ENCODE measurements at regions not wholly inside any gene's neighbourhood (a gene's known extent, or its start where the extent isn't known, plus 50 kb on each side); places are given as distances from the start of the nearest gene placed in this dataset.

- Histone ChIP-seq H3K9me3 (ENCODE audit: control insufficient read depth, low read length) (no peaks in the 10 kb centered on the region), H3K4me1 (ENCODE audit: control insufficient read depth, insufficient read depth, low read length) (no peaks in the 10 kb centered on the region), H3K27me3 (ENCODE audit: control insufficient read depth, insufficient read depth) (no peaks in the 10 kb centered on the region), H3K27ac (ENCODE audit: low read length) (no peak overlapping the region), H3K4me3 (ENCODE audit: low read length) (no peak overlapping the region)
- DNase-seq (no peak), ATAC-seq (no peak)
- intact Hi-C loops (cut with DNase I), result no loop called here
- 93% methylated on average over 9 of the region's 9 CpGs for WGBS
Measured at GRCh38 chr2:18926631-18927524, 337.5 kb upstream of the NT5C1B start.

GRCh38 chr2:18925296-18925695 lies 335.9 kb upstream of the NT5C1B start:
- Histone ChIP-seq H3K27ac (ENCODE audit: low read length) (no peak overlapping the region), H3K27me3 (ENCODE audit: control insufficient read depth, insufficient read depth) (no peaks in the 10 kb centered on the region), H3K9me3 (ENCODE audit: control insufficient read depth, low read length) (no peaks in the 10 kb centered on the region), H3K4me3 (ENCODE audit: low read length) (no peak overlapping the region), H3K4me1 (ENCODE audit: control insufficient read depth, insufficient read depth, low read length) (no peaks in the 10 kb centered on the region)
- intact Hi-C loops (cut with DNase I), result no loop called here
- no peak for DNase-seq
- no peak for ATAC-seq
- 68% methylated on average over 2 of the region's 2 CpGs for WGBS

DNA sequence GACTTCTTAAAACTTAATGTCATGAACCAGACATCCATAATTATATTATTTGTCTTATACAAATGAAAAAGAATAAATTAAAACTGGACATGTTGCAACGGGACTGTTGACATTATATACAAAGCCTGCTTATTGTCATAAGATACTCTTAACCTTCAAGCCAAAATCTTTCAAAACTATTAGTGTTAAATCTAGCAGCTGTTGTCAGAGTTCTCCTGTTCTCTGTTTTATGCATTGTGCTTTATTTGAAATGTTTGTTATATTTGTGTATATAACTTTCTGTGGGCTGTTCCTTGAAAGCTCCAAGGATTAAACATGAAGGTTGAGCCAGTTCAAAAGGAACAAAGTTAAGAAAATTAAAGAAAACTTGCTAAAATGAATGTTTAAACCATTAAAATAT lies 335.5 kb upstream of the NT5C1B start:
- H3K4me1 ChIP-seq (ENCODE audit: control insufficient read depth, insufficient read depth, low read length), result no peaks in the 10 kb centered on the region

DNA sequence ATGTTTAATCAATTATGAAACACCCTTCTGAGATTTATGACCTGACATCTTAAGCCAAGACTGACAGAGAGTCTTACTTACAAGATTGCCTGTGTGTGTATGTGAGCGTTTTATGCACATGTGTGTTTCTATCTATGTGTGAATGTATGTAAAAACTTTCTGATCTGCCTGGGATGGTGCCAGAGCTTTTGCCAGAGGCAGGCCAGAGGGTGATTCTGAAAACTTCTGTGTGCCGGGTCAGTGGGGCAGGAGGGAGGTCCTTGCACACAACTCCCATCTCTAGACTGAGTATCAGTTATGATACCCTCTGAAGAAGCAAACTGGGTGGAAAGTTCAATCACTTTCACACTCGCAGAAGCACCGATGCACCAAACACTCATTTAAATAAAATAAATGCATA lies 335.0 kb upstream of the NT5C1B start:
- no peak for ATAC-seq
- no peak overlapping the region for H3K4me3 ChIP-seq (ENCODE audit: low read length)
- no peaks in the 10 kb centered on the region for H3K4me1 ChIP-seq (ENCODE audit: control insufficient read depth, insufficient read depth, low read length)
- intact Hi-C loops (cut with DNase I), result no loop called here
- 75% methylated on average over 4 of the region's 4 CpGs for WGBS
- no peaks in the 10 kb centered on the region for H3K9me3 ChIP-seq (ENCODE audit: control insufficient read depth, low read length)
- no peak overlapping the region for H3K27ac ChIP-seq (ENCODE audit: low read length)
- no peaks in the 10 kb centered on the region for H3K27me3 ChIP-seq (ENCODE audit: control insufficient read depth, insufficient read depth)
- no peak for DNase-seq

More for the DNA sequence above, 335.5 kb upstream of the NT5C1B start:
- H3K27ac ChIP-seq (ENCODE audit: low read length), result no peak overlapping the region
- no peak for ATAC-seq
- intact Hi-C loops (cut with DNase I), result no loop called here
- 53% methylated on average over 1 of the region's 1 CpG for WGBS
- no peak overlapping the region for H3K4me3 ChIP-seq (ENCODE audit: low read length)
- DNase-seq, result no peak
- H3K9me3 ChIP-seq (ENCODE audit: control insufficient read depth, low read length), result no peaks in the 10 kb centered on the region
- no peaks in the 10 kb centered on the region for H3K27me3 ChIP-seq (ENCODE audit: control insufficient read depth, insufficient read depth)

GRCh38 chr2:18922276-18922675 lies 332.9 kb upstream of the NT5C1B start:
- DNase-seq (no peak), ATAC-seq (no peak)
- Histone ChIP-seq H3K4me1 (ENCODE audit: control insufficient read depth, insufficient read depth, low read length) (no peaks in the 10 kb centered on the region), H3K27me3 (ENCODE audit: control insufficient read depth, insufficient read depth) (no peaks in the 10 kb centered on the region), H3K27ac (ENCODE audit: low read length) (no peak overlapping the region), H3K4me3 (ENCODE audit: low read length) (no peak overlapping the region), H3K9me3 (ENCODE audit: control insufficient read depth, low read length) (no peaks in the 10 kb centered on the region)
- WGBS, result 96% methylated on average over 1 of the region's 1 CpG
- intact Hi-C loops (cut with DNase I), result no loop called here

GRCh38 chr2:18918280-18918679 lies 328.9 kb upstream of the NT5C1B start:
- ATAC-seq (no peak), DNase-seq (no peak)
- Histone ChIP-seq H3K4me3 (ENCODE audit: low read length) (no peak overlapping the region), H3K27ac (ENCODE audit: low read length) (no peak overlapping the region), H3K9me3 (ENCODE audit: control insufficient read depth, low read length) (no peaks in the 10 kb centered on the region), H3K27me3 (ENCODE audit: control insufficient read depth, insufficient read depth) (no peaks in the 10 kb centered on the region), H3K4me1 (ENCODE audit: control insufficient read depth, insufficient read depth, low read length) (no peaks in the 10 kb centered on the region)
- WGBS, result 0% methylated on average over 1 of the region's 1 CpG
- intact Hi-C loops (cut with DNase I), result no loop called here

- intact Hi-C loops (cut with DNase I), result no loop called here
- H3K9me3 ChIP-seq (ENCODE audit: control insufficient read depth, low read length), result no peaks in the 10 kb centered on the region
- no peak overlapping the region for H3K4me3 ChIP-seq (ENCODE audit: low read length)
- no peak overlapping the region for H3K27ac ChIP-seq (ENCODE audit: low read length)
- 52% methylated on average over 1 of the region's 1 CpG for WGBS
- no peaks in the 10 kb centered on the region for H3K4me1 ChIP-seq (ENCODE audit: control insufficient read depth, insufficient read depth, low read length)
- no peaks in the 10 kb centered on the region for H3K27me3 ChIP-seq (ENCODE audit: control insufficient read depth, insufficient read depth)
- DNase-seq (no peak), ATAC-seq (no peak)
Measured at GRCh38 chr2:18915227-18915626, 325.9 kb upstream of the NT5C1B start.

GRCh38 chr2:18913512-18913911 lies 324.1 kb upstream of the NT5C1B start:
- Histone ChIP-seq H3K27ac (ENCODE audit: low read length) (no peak overlapping the region), H3K9me3 (ENCODE audit: control insufficient read depth, low read length) (no peaks in the 10 kb centered on the region), H3K4me3 (ENCODE audit: low read length) (no peak overlapping the region), H3K4me1 (ENCODE audit: control insufficient read depth, insufficient read depth, low read length) (no peaks in the 10 kb centered on the region), H3K27me3 (ENCODE audit: control insufficient read depth, insufficient read depth) (no peaks in the 10 kb centered on the region)
- DNase-seq, result no peak
- 94% methylated on average over 3 of the region's 3 CpGs for WGBS
- intact Hi-C loops (cut with DNase I), result no loop called here
- ATAC-seq, result no peak

DNA sequence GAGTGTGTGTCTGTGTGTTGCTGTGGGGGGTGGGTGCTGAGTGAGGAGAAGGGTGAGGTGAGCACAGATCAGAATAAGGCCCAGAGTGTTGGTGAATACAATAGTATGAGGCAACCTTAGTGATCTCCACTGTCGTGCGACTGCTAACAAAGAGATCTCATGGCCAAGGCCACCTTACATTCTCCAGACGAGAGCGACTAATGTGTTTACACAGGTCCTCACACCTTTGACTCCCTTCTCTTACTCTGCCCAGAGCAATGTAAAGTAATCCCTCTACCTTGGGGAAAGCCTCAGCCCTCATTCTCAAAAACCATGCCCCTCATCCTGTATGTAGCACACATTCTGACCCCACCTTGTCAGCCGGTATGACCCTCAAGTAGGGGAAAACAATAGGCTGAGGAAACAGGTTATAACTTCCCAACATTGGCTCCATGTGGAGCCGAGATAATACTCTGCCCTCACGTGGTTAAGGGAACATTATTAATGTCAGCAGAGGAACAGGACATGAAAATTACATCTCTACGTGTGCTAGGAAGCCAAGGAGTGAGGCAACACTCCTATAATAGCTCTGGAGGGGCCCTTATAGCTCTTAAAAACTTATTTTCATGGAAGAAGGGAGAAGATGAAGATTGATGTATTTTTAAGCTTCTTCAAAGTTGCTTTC lies 323.0 kb upstream of the NT5C1B start:
- Histone ChIP-seq H3K4me1 (ENCODE audit: control insufficient read depth, insufficient read depth, low read length) (no peaks in the 10 kb centered on the region), H3K9me3 (ENCODE audit: control insufficient read depth, low read length) (no peaks in the 10 kb centered on the region), H3K4me3 (ENCODE audit: low read length) (no peak overlapping the region), H3K27me3 (ENCODE audit: control insufficient read depth, insufficient read depth) (no peaks in the 10 kb centered on the region), H3K27ac (ENCODE audit: low read length) (no peak overlapping the region)
- ATAC-seq (no peak), DNase-seq (no peak)
- 66% methylated on average over 8 of the region's 8 CpGs for WGBS
- intact Hi-C loops (cut with DNase I), result no loop called here

DNA sequence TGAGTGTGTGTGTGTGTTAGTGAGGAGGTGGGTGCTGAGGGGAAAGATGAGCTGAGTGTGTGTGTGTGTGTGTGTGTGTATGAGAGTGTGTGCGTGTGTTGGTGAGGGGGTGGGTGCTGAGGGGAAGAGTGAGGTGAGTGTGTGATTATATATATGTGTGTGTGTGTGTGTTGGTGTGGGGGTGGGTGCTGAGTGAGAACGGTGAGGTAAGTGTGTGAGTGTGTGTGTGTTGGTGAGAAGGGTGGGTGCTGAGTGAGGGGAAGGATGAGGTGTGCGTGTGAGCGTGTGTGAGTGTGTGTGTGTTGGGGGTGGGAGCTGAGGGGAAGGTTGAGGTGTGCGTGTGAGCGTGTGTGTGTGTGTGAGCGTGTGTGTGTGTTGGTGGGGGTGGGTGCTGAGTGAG lies 322.0 kb upstream of the NT5C1B start:
- no peak overlapping the region for H3K4me3 ChIP-seq (ENCODE audit: low read length)
- intact Hi-C loops (cut with DNase I), result no loop called here
- no peak for DNase-seq
- no peaks in the 10 kb centered on the region for H3K9me3 ChIP-seq (ENCODE audit: control insufficient read depth, low read length)
- 96% methylated on average over 7 of the region's 7 CpGs for WGBS
- H3K27ac ChIP-seq (ENCODE audit: low read length), result no peak overlapping the region
- no peak for ATAC-seq
- H3K27me3 ChIP-seq (ENCODE audit: control insufficient read depth, insufficient read depth), result no peaks in the 10 kb centered on the region
- no peaks in the 10 kb centered on the region for H3K4me1 ChIP-seq (ENCODE audit: control insufficient read depth, insufficient read depth, low read length)

DNA sequence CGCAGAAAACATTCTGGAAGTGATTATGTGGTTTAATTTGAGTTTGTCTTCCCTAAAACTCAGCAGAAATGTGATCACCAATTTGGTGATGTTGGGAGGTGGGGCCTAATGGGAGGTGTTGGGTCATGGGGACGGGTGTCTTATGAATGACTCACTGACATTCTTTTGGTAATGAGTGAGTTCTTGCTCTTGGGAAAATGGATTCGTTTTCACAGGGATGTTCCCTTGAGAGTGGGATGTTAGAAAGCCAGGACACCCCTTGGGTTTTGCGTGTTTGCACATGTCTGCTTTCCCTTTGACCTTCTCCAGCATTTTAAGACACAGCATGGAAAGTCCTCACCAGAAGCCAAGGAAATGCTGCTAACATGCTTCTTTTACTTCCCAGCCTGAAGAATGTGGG lies 321.5 kb upstream of the NT5C1B start:
- no peaks in the 10 kb centered on the region for H3K4me1 ChIP-seq (ENCODE audit: control insufficient read depth, insufficient read depth, low read length)
- intact Hi-C loops (cut with DNase I), result no loop called here
- no peaks in the 10 kb centered on the region for H3K27me3 ChIP-seq (ENCODE audit: control insufficient read depth, insufficient read depth)
- no peak overlapping the region for H3K27ac ChIP-seq (ENCODE audit: low read length)
- 68% methylated on average over 4 of the region's 4 CpGs for WGBS
- ATAC-seq, result no peak
- no peak for DNase-seq
- no peak overlapping the region for H3K4me3 ChIP-seq (ENCODE audit: low read length)
- H3K9me3 ChIP-seq (ENCODE audit: control insufficient read depth, low read length), result no peaks in the 10 kb centered on the region

Data from right cardiac atrium (tissue), 5 donors.